ENCODE measurements at regions not wholly inside any gene's neighbourhood (a gene's known extent, or its start where the extent isn't known, plus 50 kb on each side); places are given as distances from the start of the nearest gene placed in this dataset.

DNA sequence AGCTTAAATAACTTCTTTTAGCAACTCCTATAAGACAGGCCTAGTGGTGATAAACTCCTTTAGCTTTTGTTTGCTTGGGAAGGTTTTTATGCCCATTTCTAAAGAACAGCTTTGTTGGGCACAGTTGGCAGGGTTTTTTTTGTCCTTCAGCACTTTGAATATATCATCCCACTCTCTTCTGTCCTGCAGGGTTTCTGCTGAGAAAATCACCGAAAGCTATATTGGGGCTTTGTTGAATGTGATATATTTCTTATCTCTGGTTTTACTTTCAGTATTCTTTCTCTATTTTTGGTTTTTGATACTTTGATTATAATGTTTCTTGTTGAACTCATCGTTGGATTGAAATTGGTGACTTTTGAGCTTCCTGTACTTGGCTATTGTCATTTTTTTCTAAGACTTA is 372.8 kb upstream of the ZC3H15 start:
- TF ChIP-seq, protein P1, sequence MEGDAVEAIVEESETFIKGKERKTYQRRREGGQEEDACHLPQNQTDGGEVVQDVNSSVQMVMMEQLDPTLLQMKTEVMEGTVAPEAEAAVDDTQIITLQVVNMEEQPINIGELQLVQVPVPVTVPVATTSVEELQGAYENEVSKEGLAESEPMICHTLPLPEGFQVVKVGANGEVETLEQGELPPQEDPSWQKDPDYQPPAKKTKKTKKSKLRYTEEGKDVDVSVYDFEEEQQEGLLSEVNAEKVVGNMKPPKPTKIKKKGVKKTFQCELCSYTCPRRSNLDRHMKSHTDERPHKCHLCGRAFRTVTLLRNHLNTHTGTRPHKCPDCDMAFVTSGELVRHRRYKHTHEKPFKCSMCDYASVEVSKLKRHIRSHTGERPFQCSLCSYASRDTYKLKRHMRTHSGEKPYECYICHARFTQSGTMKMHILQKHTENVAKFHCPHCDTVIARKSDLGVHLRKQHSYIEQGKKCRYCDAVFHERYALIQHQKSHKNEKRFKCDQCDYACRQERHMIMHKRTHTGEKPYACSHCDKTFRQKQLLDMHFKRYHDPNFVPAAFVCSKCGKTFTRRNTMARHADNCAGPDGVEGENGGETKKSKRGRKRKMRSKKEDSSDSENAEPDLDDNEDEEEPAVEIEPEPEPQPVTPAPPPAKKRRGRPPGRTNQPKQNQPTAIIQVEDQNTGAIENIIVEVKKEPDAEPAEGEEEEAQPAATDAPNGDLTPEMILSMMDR (IDR thresholded peaks at IDR 0.05), result no peak
- TF ChIP-seq POLR2A (IDR thresholded peaks at IDR 0.05), result no peak
